Transverse colon (tissue), 4 donors: ENCODE measurements at regions not wholly inside any gene's neighbourhood (a gene's known extent, or its start where the extent isn't known, plus 50 kb on each side); places are given as distances from the start of the nearest gene placed in this dataset.

Experiments used
- POLR2A ChIP-seq: fragments of 450-650 bp; IDR thresholded peaks from one replicate; pipeline ENCODE4 v1.6.1; 2016; ENCODE audit warnings: antibody characterized with exemption, mild to moderate bottlenecking, moderate library complexity
- POLR2AphosphoS5 ChIP-seq, 3 donors: sonication (generic); formaldehyde crosslinking; IDR thresholded peaks; one replicate each; pipeline ENCODE4 v1.6.1; 2016; ENCODE audit warnings: antibody characterized with exemption in 3 of 3
- TF ChIP-seq, protein P1 (sequence below), 5 experiments: fragments of 200-600 bp in 3 of 5; fragments of 450-650 bp in 2 of 5; sonication (generic) in 3 of 5; IDR thresholded peaks; 1 replicate in 2 of 5; 2 replicates in 3 of 5; pipeline ENCODE4 v1.5.1; 2016 to 2017; ENCODE audit warnings: antibody characterized with exemption in 5 of 5, inconsistent platforms in 3 of 5, mild to moderate bottlenecking in 2 of 5, moderate library complexity in 1 of 5

DNA sequence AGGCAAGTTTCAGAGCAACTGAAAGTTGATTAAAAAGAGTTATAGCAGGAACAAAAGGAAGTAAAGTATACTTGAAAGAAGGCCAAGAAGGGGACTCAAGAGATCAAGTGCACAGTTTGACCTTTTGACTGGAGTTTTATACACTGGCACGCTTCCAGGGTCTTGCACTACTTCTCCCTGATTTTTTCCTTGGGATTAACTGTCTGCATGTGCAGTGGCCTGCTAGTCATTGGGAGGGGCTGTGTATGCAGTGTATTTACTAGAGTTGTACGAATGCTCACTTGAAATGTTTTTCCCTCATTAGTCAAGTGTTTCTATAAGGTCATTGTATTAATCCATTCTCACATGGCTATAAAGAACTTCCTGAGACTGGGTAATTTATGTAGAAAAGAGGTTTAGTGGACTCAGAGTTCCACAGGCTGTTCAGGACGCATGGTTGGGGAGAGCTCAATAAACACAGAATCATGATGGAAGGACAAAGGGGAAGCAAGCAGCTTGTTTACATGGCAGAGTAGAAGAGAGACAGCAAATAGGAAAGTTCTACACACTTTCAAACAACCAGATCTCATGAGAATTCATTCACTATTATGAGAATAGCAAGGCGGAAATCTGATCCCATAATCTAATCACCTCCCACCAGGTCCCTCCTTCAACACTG is 571.8 kb downstream of the ZPLD1 start:
- TF ChIP-seq, protein P1, sequence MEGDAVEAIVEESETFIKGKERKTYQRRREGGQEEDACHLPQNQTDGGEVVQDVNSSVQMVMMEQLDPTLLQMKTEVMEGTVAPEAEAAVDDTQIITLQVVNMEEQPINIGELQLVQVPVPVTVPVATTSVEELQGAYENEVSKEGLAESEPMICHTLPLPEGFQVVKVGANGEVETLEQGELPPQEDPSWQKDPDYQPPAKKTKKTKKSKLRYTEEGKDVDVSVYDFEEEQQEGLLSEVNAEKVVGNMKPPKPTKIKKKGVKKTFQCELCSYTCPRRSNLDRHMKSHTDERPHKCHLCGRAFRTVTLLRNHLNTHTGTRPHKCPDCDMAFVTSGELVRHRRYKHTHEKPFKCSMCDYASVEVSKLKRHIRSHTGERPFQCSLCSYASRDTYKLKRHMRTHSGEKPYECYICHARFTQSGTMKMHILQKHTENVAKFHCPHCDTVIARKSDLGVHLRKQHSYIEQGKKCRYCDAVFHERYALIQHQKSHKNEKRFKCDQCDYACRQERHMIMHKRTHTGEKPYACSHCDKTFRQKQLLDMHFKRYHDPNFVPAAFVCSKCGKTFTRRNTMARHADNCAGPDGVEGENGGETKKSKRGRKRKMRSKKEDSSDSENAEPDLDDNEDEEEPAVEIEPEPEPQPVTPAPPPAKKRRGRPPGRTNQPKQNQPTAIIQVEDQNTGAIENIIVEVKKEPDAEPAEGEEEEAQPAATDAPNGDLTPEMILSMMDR (IDR thresholded peaks at IDR 0.05): no peak
- no peak for TF ChIP-seq POLR2AphosphoS5 (IDR thresholded peaks at IDR 0.05)
- no peak for TF ChIP-seq POLR2A
